EH (cell line): ENCODE measurements at regions not wholly inside any gene's neighbourhood (a gene's known extent, or its start where the extent isn't known, plus 50 kb on each side); places are given as distances from the start of the nearest gene placed in this dataset.

Source experiments
- DNase-seq: peaks from one replicate; pipeline ENCODE4 v3.0.0-alpha.2; 2015; ENCODE audit warnings: low read depth

GRCh38 chr9:17018540-17019196 is 116.2 kb upstream of the CNTLN start:
- DNase-seq = no peak

DNA sequence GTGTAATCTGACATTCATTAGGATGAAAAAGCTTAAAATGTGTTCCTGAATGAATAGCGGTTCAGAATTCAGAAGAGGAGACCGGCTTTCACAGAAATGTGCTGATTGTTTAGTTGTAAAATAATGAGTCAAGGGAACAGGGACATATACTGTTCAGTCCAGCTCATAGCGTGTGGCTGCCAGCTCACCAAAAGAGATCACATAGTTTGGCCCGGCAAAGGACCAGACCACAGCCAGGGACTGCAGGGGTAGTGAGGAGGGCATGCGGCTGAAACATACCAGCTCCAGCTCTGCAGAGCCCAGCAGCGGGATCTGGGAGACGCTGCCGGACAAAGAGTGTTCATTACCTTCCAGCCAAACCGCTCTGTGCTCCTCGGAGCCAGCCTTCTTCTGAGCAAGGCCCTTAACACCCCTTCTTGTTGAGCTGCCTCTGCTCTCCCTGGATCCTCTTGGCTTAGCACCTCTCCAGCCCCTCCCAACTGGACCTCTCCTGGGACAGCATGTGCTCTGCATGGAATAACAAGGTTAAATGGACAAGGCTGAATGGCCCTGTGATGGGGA is 116.8 kb upstream of the CNTLN start:
- DNase-seq = peak; percentile 93

DNA sequence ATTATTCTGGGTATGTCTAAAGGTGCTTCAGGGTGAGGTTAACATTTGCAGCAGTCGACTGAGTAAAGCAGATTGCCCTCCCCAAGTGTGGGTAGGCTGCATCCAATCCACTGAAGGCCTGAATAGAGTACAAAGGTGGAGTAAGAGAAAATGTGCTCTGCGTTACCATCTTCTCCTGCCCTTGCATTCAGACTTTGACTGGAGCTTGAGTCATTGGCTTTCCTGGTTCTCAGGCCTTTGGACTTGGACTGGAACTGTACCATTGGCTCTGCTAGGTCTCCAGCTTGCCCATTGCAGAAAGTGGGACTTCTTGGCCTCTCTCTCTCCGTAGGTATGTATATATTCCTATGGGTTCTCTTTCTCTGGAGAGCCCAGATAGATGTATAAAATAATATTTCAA is 120.9 kb upstream of the CNTLN start:
- DNase-seq = no peak

DNA sequence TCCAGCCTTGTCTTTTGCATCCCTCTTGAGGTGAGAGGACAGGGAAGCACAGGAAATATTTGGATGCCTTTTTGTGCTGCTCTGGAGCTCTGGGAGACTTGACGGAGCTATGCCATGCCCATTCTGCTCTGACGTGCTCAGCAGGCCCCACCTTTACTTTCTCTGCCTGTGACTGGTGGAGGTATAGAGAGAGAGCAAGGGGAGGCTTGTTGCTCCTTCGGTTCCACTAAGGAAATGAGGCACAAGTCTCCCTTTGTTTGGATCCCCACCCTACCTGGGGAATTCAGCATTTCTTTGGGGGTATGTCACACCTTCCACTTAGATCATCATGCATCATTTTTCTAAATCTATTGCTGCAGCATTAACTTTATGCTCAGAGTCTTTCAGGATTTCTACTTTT is 121.8 kb upstream of the CNTLN start:
- DNase-seq = no peak

DNA sequence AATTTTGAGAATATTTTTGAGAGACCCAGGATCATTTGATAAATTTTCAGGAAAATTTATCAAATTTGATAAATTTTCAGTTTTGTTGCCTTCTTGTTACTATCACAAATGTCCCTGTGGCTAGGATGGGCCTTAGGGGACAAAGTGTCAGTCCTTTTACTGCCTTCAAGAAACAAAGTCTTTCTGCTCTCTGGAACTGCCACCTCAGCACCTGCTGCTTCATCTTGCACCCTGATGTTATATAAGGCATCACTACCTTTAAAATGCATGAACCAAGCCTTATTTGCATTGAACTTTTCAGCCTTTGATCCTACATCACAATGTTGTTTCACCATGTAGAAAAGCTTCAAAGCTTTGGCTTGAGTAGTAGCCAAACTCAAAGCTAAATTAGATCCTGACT is 123.0 kb upstream of the CNTLN start:
- DNase-seq = no peak

- DNase-seq = no peak
These were observed 125.8 kb upstream of the CNTLN start for GRCh38 chr9:17009071-17009470.

DNA sequence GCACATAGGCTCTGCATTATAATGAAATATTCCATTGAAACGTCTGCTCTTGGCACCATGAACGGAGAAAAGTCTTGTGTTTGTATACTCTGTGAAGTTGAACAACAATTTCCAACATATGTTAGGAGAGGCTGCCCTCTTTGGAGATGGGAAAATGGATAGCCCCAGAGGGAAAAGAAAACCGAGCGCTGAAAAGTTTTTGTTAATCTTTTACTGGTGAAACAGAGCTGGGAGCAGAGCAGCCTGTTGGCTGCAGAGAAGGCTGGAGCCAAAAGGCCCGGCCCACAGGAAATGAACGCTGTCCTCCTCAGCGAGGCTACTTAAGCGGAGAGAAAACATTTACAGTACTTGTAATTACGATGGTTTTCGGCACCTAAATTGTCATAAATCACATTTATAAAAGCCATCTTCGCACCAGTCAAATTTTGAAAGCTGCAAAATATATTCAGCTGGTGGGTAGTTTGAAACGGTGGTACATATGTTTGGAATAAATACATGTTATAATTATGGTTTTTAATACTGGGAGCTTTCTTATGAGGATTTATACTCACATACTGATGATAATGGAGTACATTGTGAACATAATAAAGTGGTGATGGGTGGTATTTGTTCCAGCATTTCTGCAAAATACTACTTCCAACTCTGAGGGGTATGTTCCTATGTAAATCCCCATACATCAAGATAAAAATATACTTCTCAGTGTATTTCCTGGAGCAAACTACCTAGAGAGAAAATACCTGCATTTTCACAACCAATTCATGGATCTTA is 129.6 kb upstream of the CNTLN start:
- DNase-seq = peak; percentile 83

DNA sequence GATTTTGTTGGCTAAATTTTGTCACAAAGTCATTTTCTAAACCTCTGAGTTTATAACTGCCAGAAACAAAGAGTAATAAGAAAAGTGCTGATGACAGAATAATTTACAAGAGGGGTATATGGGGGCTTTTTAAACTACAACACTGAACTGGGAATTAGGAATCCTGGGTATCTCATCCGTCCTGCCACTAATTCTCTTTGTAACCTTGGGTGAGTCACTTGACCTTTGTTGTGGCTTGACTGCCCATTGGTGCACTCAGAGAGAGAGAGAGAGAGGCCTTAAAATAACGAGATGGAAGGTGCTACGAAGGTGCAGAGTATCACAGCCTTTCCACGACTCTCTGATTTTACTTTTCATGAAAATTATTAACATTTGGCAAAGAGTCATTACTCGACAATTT is 130.3 kb upstream of the CNTLN start:
- peak; percentile 57 for DNase-seq

DNA sequence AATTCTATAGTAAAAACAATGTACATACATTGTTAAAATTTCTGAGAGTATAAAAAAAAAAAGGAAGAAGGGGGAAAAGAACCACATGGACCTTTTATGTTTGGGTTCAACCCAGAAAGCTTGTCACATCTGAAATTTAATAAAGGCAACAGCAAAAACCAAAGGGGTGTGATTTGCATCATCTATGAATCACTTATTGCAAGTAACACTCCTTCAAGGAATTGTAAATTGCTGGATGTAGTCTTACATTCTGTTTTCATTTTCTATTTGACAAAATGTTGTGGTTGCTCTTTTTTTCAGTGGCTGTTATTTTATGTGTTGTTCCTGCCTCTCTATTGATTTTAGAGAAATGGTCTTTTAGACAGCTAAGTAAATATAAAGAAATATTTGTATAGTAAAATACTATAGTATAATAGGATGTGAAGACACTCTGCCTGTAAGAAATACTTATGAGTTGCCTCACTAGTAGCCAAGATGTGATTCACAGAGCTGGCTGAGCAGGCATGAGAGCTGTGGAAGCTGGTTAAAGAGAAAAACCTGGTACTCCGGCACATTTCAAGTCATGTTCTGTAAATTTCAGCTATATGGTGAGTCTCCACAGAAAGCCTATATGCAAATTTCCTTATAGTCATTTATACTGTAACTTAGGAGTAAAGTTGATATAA is 131.1 kb upstream of the CNTLN start:
- peak; percentile 68 for DNase-seq

DNA sequence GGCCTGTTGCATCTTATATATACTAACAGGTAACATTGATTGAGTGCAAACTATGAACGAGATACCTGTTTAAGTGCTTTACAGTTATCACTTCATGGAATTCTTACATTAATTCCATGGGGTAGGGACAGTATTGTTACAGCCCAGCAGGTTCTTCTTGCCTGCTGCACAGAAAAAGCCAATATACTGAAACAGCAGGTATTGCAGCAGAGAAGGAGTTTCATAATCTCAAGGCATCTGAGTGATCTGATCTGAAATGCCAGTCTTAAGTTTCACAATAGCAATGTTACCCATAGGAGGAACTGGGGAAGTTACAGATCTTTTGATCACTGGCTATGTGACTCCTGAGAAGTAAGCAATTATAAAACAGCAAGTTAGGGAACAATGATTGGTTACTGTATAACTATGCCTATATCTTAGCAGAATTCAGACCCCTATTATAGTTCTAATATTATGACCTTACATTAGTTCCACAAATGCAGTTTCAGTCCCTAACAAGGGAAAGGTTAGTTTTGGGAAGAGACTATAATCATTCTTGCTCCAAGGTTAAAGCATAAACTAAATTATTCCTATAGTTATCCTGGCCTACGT is 126.5 kb upstream of the BNC2 start:
- no peak for DNase-seq

DNA sequence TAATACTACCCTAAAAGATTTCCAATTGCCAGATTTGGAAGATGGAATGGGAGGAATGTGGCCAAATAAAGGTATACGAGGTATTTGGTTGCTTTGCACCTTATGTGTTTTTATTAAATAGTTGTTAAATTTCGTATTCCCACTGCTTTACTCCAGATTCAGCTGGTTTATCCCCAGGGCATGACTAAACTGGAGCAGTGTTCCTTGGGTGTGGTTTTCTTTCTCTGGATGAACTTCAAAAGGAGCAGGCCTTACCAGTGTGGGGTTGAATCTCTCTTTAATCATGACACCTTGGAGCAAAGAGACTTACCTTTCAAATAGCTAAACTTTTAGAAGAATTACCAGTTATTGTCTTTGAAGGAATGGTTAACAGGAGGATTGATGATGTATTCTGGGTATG is 121.7 kb upstream of the BNC2 start:
- no peak for DNase-seq

GRCh38 chr9:16987026-16987425 is 116.6 kb upstream of the BNC2 start:
- DNase-seq = peak; percentile 67

GRCh38 chr9:16986556-16986955 is 116.1 kb upstream of the BNC2 start:
- peak; percentile 30 for DNase-seq

DNA sequence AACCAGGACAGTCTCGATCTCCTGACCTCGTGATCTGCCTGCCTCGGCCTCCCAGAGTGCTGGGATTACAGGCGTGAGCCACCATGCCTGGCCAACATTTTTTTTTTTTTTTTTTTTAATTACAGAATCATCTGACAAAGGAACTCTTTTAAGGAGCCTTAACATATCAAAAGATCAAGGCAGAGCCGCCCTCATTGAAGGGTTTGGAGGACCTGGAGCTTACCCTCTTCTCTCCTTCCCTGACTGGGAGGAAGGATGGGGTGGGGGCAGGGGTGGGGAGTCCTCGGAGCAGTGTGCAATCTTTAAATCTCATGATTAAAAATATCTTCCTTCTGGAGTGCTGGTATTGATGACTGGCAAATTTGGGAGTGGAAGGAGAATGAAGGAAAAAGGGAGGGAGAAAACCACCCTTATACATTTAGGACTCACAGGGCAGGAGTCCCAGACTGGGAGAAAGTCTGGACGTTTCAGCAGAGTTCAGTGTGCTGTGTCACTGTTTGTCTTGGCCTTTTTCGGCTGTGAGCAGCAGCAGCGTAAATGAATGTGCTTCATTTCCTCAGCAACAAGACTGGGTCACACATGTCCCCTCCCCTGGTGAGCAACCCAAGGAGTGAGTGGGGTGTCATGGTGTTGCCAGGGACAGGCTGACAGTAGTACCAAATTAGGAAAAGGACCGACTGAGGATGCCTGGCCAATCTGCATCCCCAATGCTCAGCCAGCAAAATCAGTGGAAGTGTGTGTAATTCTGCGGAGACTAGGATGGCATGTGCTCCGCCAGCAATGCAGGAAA is 115.3 kb upstream of the BNC2 start:
- DNase-seq = peak; percentile 97

DNA sequence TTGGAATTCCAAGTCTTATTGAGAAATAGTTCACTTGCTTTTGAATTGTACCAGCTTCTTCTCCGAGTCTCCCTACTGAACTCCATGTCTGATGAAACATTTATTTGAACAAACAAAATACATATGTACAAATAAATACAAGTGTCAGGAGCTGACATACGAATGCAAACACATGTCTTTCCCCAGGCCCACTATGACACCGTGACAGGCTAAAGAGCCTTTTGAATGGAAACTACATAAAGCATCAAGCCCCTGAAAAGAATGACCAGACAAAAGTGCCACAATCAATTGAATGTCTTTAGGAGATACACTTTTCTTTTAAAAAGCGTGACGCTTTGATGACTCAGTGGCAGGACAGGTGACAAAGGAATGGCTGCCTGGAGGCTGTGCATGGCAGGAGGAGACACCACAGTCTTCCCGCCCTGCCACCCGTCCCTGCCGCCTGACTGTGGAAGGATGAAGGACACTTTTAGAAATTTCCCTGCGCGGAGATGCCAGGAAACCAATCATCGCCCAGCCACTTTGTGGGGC is 112.4 kb upstream of the BNC2 start:
- no peak for DNase-seq

DNA sequence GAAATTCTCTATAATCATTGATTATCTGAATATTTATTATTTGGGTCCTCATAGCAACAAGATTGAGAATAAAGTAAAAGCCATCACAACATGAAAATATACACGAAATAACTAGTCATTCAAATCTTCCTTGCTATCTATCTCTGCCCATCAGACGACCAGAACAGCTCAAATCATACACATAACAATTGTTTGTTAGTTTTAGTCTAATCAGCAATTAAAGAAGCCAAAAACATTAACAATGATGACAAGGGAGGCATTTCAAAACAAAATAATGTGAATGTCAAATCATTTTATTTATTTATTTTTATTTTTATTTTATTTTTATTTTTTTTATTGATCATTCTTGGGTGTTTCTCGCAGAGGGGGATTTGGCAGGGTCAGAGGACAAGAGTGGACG is 106.0 kb upstream of the BNC2 start:
- DNase-seq = no peak

DNA sequence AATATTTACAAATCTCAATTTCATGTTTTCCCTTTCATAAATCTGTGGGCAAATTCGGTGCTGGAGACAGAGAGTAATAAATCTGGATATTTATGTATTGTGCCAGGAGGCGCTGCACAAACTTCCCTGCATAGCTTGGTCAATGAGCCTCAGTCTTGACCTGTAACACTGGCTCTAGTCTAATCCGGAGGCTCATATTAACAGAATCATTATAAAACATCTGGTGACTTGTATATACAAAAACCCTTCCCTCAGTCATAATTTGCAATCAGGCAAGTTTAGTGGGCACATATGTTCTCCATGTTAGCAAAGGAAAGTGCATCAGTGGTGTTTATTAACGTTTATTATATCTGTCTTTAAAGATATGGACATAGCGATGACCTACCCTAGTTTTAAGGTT is 104.0 kb upstream of the BNC2 start:
- DNase-seq = no peak

- peak; percentile 49 for DNase-seq
These were observed 99.9 kb upstream of the BNC2 start for GRCh38 chr9:16970321-16970720.

GRCh38 chr9:16964228-16964627 is 93.8 kb upstream of the BNC2 start:
- peak; percentile 99 for DNase-seq

GRCh38 chr9:16960084-16960483 is 89.6 kb upstream of the BNC2 start:
- DNase-seq = peak; percentile 55

DNA sequence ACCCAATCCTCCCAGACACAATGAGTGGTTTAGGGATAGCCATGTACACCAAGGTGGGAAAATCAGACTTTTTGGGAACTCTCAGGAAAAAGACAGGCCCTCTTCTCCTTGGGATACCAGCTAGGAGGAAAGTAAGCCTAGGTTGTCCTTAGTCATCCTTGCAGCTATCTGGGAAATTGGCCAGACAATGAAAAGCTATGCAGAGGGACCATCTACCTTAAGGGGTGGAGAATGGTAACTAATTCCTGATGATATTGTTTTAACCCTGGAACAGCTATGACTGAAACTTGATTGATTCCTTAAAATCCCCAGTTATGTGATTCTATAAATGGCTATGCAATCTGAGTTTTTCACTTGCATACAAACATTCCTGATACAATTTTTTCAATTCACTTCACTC is 88.9 kb upstream of the BNC2 start:
- DNase-seq = peak; percentile 46

DNA sequence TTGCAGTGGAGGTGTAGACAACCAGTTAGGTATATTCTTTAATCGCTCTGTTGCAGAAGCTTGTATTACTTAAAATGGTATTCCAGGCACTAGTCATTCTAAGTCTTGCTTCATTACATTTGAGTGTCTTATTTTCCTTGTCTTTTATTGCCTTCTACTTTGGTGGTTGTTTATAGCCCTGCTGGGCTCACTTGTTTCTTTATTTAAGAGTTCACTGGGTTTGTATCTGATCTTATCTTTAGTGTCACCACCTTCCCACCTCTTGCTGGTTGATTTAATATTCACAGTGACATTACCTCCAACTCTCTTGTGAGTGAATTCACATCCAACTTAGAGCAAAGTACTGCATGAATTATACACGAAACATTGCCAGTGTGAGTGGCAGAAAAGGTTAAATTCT is 83.6 kb upstream of the BNC2 start:
- peak; percentile 4 for DNase-seq
